ENCODE measurements at regions not wholly inside any gene's neighbourhood (a gene's known extent, or its start where the extent isn't known, plus 50 kb on each side); places are given as distances from the start of the nearest gene placed in this dataset.

GRCh38 chr18:7319161-7319560, 88.3 kb downstream of the LRRC30 start (continued):
- TF ChIP-seq LRRFIP1 (CRISPR knock-in tag; conservative IDR thresholded peaks at IDR 0.05) (no peak), DNMT1 (CRISPR knock-in tag; IDR thresholded peaks at IDR 0.05) (no peak), NCOA5 (CRISPR knock-in tag; IDR thresholded peaks at IDR 0.05) (no peak)

GRCh38 chr18:7321831-7322230, 90.9 kb downstream of the LRRC30 start:
- TF ChIP-seq ELF4 (CRISPR knock-in tag; IDR thresholded peaks at IDR 0.05; ENCODE audit: borderline replicate concordance) (no peak), CHCHD3 (CRISPR knock-in tag; IDR thresholded peaks at IDR 0.05) (no peak), ZNF33A (CRISPR knock-in tag; IDR thresholded peaks at IDR 0.05; ENCODE audit: borderline replicate concordance) (no peak), ARNT (IDR thresholded peaks at IDR 0.05) (no peak), RARA (CRISPR knock-in tag; IDR thresholded peaks at IDR 0.05) (no peak), POLR2AphosphoS2 (IDR thresholded peaks at IDR 0.05; ENCODE audit: low read depth, low read length) (no peak), SALL1 (CRISPR knock-in tag; IDR thresholded peaks at IDR 0.05) (no peak), ATF4 (CRISPR knock-in tag; IDR thresholded peaks at IDR 0.05) (no peak), ZNF335 (CRISPR knock-in tag; IDR thresholded peaks at IDR 0.05) (no peak), JARID2 (CRISPR knock-in tag; IDR thresholded peaks at IDR 0.05; ENCODE audit: insufficient replicate concordance) (no peak), ZNF20 (CRISPR knock-in tag; IDR thresholded peaks at IDR 0.05) (no peak), ZFP41 (CRISPR knock-in tag; IDR thresholded peaks at IDR 0.05; ENCODE audit: borderline replicate concordance) (no peak), MXD4 (CRISPR knock-in tag; IDR thresholded peaks at IDR 0.05) (no peak), HHEX (CRISPR knock-in tag; IDR thresholded peaks at IDR 0.05) (no peak), REPIN1 (CRISPR knock-in tag; IDR thresholded peaks at IDR 0.05; ENCODE audit: borderline replicate concordance, low read depth) (no peak), ZNF703 (CRISPR knock-in tag; IDR thresholded peaks at IDR 0.05; ENCODE audit: borderline replicate concordance) (no peak), ZNF800 (CRISPR knock-in tag; IDR thresholded peaks at IDR 0.05) (no peak)
- peaks cover 0 to 7% of the 10 kb centered on the region in 2 experiments; a peak in 2 of 5 replicates for H3K27me3 ChIP-seq (ENCODE audit: control insufficient read depth in 1 of 2, insufficient read depth in 2 of 2, low read length in 2 of 2)
- no peaks in the 10 kb centered on the region for H3K9me3 ChIP-seq (ENCODE audit: low read length)
- DNase-seq (ENCODE audit: low spot score) (no peak), ATAC-seq (no peak), FAIRE-seq (no peak)
- no peaks in the 10 kb centered on the region for H3K4me1 ChIP-seq (ENCODE audit: insufficient read depth, low read length)
- H3K4me2 ChIP-seq (ENCODE audit: low read depth, low read length): no peak overlapping the region
- no peak overlapping the region for H3K27ac ChIP-seq (ENCODE audit: extremely low read length, insufficient read depth, low read length)
- no peaks in the 10 kb centered on the region for H4K20me1 ChIP-seq (ENCODE audit: insufficient read depth, low read length)
- H3K36me3 ChIP-seq (replicated peaks in 1 of 2; ENCODE audit: control insufficient read depth in 1 of 2, insufficient read depth in 2 of 2, low read length in 2 of 2): no peaks in the 10 kb centered on the region
- intact Hi-C loops (cut with micrococcal nuclease; ENCODE audit: unreplicated experiment): no loop called here
- no peak overlapping the region for H3K9ac ChIP-seq (ENCODE audit: insufficient read depth, low read depth, low read length)
- no peak overlapping the region for H3K4me3 ChIP-seq (replicated peaks in 1 of 3; ENCODE audit: insufficient read depth in 1 of 3, low read depth in 2 of 3, low read length in 3 of 3)
- CTCF ChIA-PET (ENCODE audit: low intra/inter-chr PET ratio, low total read pairs): no interaction called here
- POLR2A ChIA-PET: no interaction called here
- in situ Hi-C loops (cut with HindIII; ENCODE audit: extremely low pct_ligation_motif_present, low pct_unique_long_range_greater_than_20kb): no loop called here
- no peak overlapping the region for H2AFZ ChIP-seq (ENCODE audit: low read length)
- H3K79me2 ChIP-seq (ENCODE audit: insufficient read depth, low read length): no peaks in the 10 kb centered on the region
- BruUV-seq (replicated peaks): no TSS peak
